HFFc6 (cell line): ENCODE measurements at regions not wholly inside any gene's neighbourhood (a gene's known extent, or its start where the extent isn't known, plus 50 kb on each side); places are given as distances from the start of the nearest gene placed in this dataset.

Experiments used
- DNase-seq: peaks from one replicate; pipeline ENCODE4 v3.0.0-alpha.2; 2018
- H3K27ac Mint-ChIP-seq: 2 replicates; pipeline ENCODE4 v1.8.0; 2020; ENCODE audit warnings: mild to moderate bottlenecking, mixed read lengths
- H3K27me3 Mint-ChIP-seq: 2 replicates; pipeline ENCODE4 v1.8.0; 2021; ENCODE audit warnings: mild to moderate bottlenecking, moderate library complexity, mixed read lengths; ENCODE audit not compliant: insufficient read depth
- H3K36me3 Mint-ChIP-seq: 2 replicates; pipeline ENCODE4 v1.8.0; 2021; ENCODE audit warnings: low read depth, mixed read lengths
- H3K4me1 Mint-ChIP-seq: 2 replicates; pipeline ENCODE4 v1.8.0; 2020; ENCODE audit warnings: low read depth, mixed read lengths
- H3K4me3 Mint-ChIP-seq: 2 replicates; pipeline ENCODE4 v1.8.0; 2020; ENCODE audit warnings: mild to moderate bottlenecking, moderate library complexity, mixed read lengths
- H3K9me3 Mint-ChIP-seq: 2 replicates; pipeline ENCODE4 v1.8.0; 2020; ENCODE audit warnings: mild to moderate bottlenecking, mixed read lengths
- CTCF ChIP-seq: fragments of 200-600 bp; sonication (generic); IDR thresholded peaks from 2 replicates; pipeline ENCODE4 v1.5.0; 2021; ENCODE audit warnings: antibody characterized with exemption, mild to moderate bottlenecking

- H3K36me3 Mint-ChIP-seq, result no peaks in the 10 kb centered on the region
- peaks cover 1% of the 10 kb centered on the region for H3K27me3 Mint-ChIP-seq
- H3K4me1 Mint-ChIP-seq, result peaks cover 6% of the 10 kb centered on the region; the same call in 1 of the 2 replicates
Observed at GRCh38 chr1:118323246-118323645, 138.2 kb upstream of the SPAG17 start.

GRCh38 chr1:118322331-118322730, 137.3 kb upstream of the SPAG17 start:
- H3K36me3 Mint-ChIP-seq, result no peaks in the 10 kb centered on the region
- peaks cover 6% of the 10 kb centered on the region; the same call in 1 of the 2 replicates for H3K4me1 Mint-ChIP-seq

More at GRCh38 chr1:118323246-118323645, 138.2 kb upstream of the SPAG17 start:
- TF ChIP-seq CTCF, result no peak
- no peak overlapping the region for H3K27ac Mint-ChIP-seq
- no peak for DNase-seq
- H3K9me3 Mint-ChIP-seq, result no peaks in the 10 kb centered on the region
- H3K4me3 Mint-ChIP-seq, result no peak overlapping the region

GRCh38 chr1:118321840-118322239, 136.8 kb upstream of the SPAG17 start:
- Mint-ChIP-seq H3K4me3 (no peak overlapping the region), H3K4me1 (peaks cover 6% of the 10 kb centered on the region; the same call in 1 of the 2 replicates), H3K27ac (no peak overlapping the region), H3K27me3 (peaks cover 1% of the 10 kb centered on the region), H3K9me3 (no peaks in the 10 kb centered on the region), H3K36me3 (no peaks in the 10 kb centered on the region)
- no peak for DNase-seq
- TF ChIP-seq CTCF, result no peak

More at GRCh38 chr1:118322331-118322730, 137.3 kb upstream of the SPAG17 start:
- Mint-ChIP-seq H3K27ac (no peak overlapping the region), H3K9me3 (no peaks in the 10 kb centered on the region), H3K4me3 (no peak overlapping the region), H3K27me3 (peaks cover 1% of the 10 kb centered on the region)
- no peak for TF ChIP-seq CTCF
- DNase-seq, result no peak

GRCh38 chr1:118317842-118318614, 133.0 kb upstream of the SPAG17 start:
- Mint-ChIP-seq H3K9me3 (no peaks in the 10 kb centered on the region), H3K36me3 (no peaks in the 10 kb centered on the region), H3K27me3 (peaks cover 2% of the 10 kb centered on the region), H3K4me3 (no peak overlapping the region), H3K27ac (no peak overlapping the region), H3K4me1 (no peaks in the 10 kb centered on the region)
- no peak for TF ChIP-seq CTCF
- no peak for DNase-seq

- no peak for DNase-seq
- Mint-ChIP-seq H3K4me1 (no peaks in the 10 kb centered on the region), H3K27ac (no peak overlapping the region), H3K4me3 (no peak overlapping the region), H3K36me3 (no peaks in the 10 kb centered on the region), H3K27me3 (no peaks in the 10 kb centered on the region; the same call in 1 of the 2 replicates), H3K9me3 (no peaks in the 10 kb centered on the region)
- no peak for TF ChIP-seq CTCF
Observed at GRCh38 chr1:118306851-118307250, 121.8 kb upstream of the SPAG17 start.
